GM12878 (cell line): ENCODE measurements at regions not wholly inside any gene's neighbourhood (a gene's known extent, or its start where the extent isn't known, plus 50 kb on each side); places are given as distances from the start of the nearest gene placed in this dataset.

Source experiments
- BRCA1 ChIP-seq: IDR thresholded peaks from 2 replicates; pipeline ENCODE4 v1.6.1; 2011; ENCODE audit warnings: low read depth, low read length, improper control_type of control experiment
- CREM ChIP-seq: IDR thresholded peaks from 2 replicates; pipeline ENCODE4 v1.6.1; 2014; ENCODE audit warnings: antibody characterized with exemption, low read depth
- EED ChIP-seq: sonication (generic); IDR thresholded peaks from 2 replicates; pipeline ENCODE4 v1.6.1; 2016; ENCODE audit warnings: antibody characterized with exemption, low read depth
- FOS ChIP-seq: IDR thresholded peaks from 3 replicates; pipeline ENCODE4 v1.6.1; 2011; ENCODE audit warnings: borderline replicate concordance; ENCODE audit not compliant: insufficient read length; ENCODE audit errors: extremely low read depth
- JUNB ChIP-seq: IDR thresholded peaks from 2 replicates; pipeline ENCODE4 v1.6.1; 2016; ENCODE audit warnings: antibody characterized with exemption, mild to moderate bottlenecking
- LARP7 ChIP-seq: fragments of 450-650 bp; IDR thresholded peaks from 2 replicates; pipeline ENCODE4 v1.6.1; 2017; ENCODE audit warnings: mild to moderate bottlenecking
- MEF2B ChIP-seq: fragments of 450-650 bp; IDR thresholded peaks from 2 replicates; pipeline ENCODE4 v1.6.1; 2018; ENCODE audit warnings: mild to moderate bottlenecking, moderate library complexity; ENCODE audit not compliant: partially characterized antibody, poor library complexity, severe bottlenecking
- RUNX3 ChIP-seq: IDR thresholded peaks from 2 replicates; pipeline ENCODE4 v1.6.1; 2012; ENCODE audit warnings: low read length, inconsistent platforms
- SIN3A ChIP-seq: IDR thresholded peaks from 2 replicates; pipeline ENCODE4 v1.6.1; 2012; ENCODE audit warnings: low read depth, low read length, improper control_type of control experiment
- STAT1 ChIP-seq: fragments of 450-650 bp; conservative IDR thresholded peaks from 2 replicates; pipeline ENCODE4 v1.6.1; 2014; ENCODE audit warnings: antibody characterized with exemption, mild to moderate bottlenecking
- ZNF24 ChIP-seq: fragments of 450-650 bp; IDR thresholded peaks from 2 replicates; pipeline ENCODE4 v1.6.1; 2017; ENCODE audit warnings: antibody characterized with exemption, mild to moderate bottlenecking
- ZNF384 ChIP-seq: IDR thresholded peaks from 2 replicates; pipeline ENCODE4 v1.6.1; 2012; ENCODE audit warnings: low read depth, mild to moderate bottlenecking, low read length, improper control_type of control experiment, borderline replicate concordance
- ZZZ3 ChIP-seq: IDR thresholded peaks from 2 replicates; pipeline ENCODE4 v1.6.1; 2011; ENCODE audit warnings: low read depth; ENCODE audit not compliant: control insufficient read depth, insufficient read length
- TF ChIP-seq, protein P1 (sequence below): IDR thresholded peaks from 2 replicates; pipeline ENCODE4 v1.6.1; 2011; ENCODE audit warnings: low read depth, mild to moderate bottlenecking, low read length, moderate library complexity, borderline replicate concordance; ENCODE audit errors: extremely low read depth
- TF ChIP-seq, protein P2 (sequence below): IDR thresholded peaks from 2 replicates; pipeline ENCODE4 v1.6.1; 2012; ENCODE audit warnings: improper control_type of control experiment, low read depth, low read length; ENCODE audit not compliant: insufficient replicate concordance
- TF ChIP-seq, protein P3 (sequence below): fragments of 450-650 bp; IDR thresholded peaks from 2 replicates; pipeline ENCODE4 v1.6.1; 2018; ENCODE audit warnings: mild to moderate bottlenecking, low read depth, moderate library complexity; ENCODE audit not compliant: partially characterized antibody
- TF ChIP-seq, protein P4 (sequence below): fragments of 450-650 bp; IDR thresholded peaks from 2 replicates; pipeline ENCODE4 v1.6.1; 2018; ENCODE audit warnings: borderline replicate concordance, mild to moderate bottlenecking; ENCODE audit not compliant: partially characterized antibody

DNA sequence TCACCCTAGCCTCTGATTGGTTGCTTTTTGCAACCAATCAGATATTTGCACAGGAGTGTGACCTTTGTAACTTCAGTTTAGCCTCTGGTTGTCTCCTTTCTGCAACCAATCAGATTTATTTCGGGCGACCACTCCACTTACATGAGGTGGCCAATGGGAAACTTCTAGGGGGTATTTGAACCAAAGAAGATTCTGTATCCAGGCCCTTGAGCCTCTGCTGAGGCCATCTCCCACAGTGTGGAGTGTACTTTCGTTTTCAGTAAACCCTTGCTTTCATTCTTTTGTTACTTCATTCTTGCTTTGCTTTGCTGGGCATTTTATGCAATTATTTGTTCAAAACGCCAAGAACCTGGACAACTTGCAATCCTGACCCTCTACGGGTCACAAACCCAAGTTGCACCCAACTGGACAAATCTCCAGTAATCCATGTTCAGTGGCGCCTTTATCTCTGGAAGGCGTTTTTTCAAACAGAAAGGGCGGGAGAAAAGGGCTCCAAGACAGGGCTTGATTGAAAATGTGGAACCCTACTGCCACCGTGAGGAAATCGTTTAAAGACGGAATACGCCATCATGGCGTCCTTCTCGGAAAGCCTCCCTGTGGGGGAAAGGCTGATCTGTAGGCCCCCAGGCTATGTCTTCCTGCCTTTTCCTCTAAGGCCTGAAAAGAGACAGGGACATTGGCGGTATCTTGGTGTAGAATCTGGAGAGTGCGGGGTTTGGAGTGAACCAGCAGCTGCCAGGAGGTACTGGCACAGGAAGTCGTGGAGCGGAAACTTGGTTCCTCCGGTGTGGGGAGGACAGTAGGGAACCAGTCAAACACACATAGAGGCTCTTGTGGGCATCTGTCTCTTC, 184.6 kb downstream of the OR13H1 start (continued):
- TF ChIP-seq FOS (no peak), CREM (0 out of 2 replicates have a peak, but pooled peaks have one; percentile 16), BRCA1 (no peak), STAT1 (no peak), MEF2B (no peak), RUNX3 (0 out of 2 replicates have a peak, but pooled peaks have one; percentile 12), ZZZ3 (no peak), JUNB (peak; percentile 54), EED (0 out of 2 replicates have a peak, but pooled peaks have one; percentile 12), ZNF24 (peak; percentile 86), ZNF384 (peak; percentile 100), LARP7 (no peak), SIN3A (no peak)
- TF ChIP-seq, protein P1, sequence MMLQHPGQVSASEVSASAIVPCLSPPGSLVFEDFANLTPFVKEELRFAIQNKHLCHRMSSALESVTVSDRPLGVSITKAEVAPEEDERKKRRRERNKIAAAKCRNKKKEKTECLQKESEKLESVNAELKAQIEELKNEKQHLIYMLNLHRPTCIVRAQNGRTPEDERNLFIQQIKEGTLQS, result no peak
- TF ChIP-seq, protein P2, sequence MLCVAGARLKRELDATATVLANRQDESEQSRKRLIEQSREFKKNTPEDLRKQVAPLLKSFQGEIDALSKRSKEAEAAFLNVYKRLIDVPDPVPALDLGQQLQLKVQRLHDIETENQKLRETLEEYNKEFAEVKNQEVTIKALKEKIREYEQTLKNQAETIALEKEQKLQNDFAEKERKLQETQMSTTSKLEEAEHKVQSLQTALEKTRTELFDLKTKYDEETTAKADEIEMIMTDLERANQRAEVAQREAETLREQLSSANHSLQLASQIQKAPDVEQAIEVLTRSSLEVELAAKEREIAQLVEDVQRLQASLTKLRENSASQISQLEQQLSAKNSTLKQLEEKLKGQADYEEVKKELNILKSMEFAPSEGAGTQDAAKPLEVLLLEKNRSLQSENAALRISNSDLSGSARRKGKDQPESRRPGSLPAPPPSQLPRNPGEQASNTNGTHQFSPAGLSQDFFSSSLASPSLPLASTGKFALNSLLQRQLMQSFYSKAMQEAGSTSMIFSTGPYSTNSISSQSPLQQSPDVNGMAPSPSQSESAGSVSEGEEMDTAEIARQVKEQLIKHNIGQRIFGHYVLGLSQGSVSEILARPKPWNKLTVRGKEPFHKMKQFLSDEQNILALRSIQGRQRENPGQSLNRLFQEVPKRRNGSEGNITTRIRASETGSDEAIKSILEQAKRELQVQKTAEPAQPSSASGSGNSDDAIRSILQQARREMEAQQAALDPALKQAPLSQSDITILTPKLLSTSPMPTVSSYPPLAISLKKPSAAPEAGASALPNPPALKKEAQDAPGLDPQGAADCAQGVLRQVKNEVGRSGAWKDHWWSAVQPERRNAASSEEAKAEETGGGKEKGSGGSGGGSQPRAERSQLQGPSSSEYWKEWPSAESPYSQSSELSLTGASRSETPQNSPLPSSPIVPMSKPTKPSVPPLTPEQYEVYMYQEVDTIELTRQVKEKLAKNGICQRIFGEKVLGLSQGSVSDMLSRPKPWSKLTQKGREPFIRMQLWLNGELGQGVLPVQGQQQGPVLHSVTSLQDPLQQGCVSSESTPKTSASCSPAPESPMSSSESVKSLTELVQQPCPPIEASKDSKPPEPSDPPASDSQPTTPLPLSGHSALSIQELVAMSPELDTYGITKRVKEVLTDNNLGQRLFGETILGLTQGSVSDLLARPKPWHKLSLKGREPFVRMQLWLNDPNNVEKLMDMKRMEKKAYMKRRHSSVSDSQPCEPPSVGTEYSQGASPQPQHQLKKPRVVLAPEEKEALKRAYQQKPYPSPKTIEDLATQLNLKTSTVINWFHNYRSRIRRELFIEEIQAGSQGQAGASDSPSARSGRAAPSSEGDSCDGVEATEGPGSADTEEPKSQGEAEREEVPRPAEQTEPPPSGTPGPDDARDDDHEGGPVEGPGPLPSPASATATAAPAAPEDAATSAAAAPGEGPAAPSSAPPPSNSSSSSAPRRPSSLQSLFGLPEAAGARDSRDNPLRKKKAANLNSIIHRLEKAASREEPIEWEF, result no peak
- TF ChIP-seq, protein P3, sequence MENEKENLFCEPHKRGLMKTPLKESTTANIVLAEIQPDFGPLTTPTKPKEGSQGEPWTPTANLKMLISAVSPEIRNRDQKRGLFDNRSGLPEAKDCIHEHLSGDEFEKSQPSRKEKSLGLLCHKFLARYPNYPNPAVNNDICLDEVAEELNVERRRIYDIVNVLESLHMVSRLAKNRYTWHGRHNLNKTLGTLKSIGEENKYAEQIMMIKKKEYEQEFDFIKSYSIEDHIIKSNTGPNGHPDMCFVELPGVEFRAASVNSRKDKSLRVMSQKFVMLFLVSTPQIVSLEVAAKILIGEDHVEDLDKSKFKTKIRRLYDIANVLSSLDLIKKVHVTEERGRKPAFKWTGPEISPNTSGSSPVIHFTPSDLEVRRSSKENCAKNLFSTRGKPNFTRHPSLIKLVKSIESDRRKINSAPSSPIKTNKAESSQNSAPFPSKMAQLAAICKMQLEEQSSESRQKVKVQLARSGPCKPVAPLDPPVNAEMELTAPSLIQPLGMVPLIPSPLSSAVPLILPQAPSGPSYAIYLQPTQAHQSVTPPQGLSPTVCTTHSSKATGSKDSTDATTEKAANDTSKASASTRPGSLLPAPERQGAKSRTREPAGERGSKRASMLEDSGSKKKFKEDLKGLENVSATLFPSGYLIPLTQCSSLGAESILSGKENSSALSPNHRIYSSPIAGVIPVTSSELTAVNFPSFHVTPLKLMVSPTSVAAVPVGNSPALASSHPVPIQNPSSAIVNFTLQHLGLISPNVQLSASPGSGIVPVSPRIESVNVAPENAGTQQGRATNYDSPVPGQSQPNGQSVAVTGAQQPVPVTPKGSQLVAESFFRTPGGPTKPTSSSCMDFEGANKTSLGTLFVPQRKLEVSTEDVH, result no peak
- TF ChIP-seq, protein P4, sequence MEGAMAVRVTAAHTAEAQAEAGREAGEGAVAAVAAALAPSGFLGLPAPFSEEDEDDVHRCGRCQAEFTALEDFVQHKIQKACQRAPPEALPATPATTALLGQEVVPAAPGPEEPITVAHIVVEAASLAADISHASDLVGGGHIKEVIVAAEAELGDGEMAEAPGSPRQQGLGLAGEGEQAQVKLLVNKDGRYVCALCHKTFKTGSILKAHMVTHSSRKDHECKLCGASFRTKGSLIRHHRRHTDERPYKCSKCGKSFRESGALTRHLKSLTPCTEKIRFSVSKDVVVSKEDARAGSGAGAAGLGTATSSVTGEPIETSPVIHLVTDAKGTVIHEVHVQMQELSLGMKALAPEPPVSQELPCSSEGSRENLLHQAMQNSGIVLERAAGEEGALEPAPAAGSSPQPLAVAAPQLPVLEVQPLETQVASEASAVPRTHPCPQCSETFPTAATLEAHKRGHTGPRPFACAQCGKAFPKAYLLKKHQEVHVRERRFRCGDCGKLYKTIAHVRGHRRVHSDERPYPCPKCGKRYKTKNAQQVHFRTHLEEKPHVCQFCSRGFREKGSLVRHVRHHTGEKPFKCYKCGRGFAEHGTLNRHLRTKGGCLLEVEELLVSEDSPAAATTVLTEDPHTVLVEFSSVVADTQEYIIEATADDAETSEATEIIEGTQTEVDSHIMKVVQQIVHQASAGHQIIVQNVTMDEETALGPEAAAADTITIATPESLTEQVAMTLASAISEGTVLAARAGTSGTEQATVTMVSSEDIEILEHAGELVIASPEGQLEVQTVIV, result no peak
